ENCODE measurements at regions not wholly inside any gene's neighbourhood (a gene's known extent, or its start where the extent isn't known, plus 50 kb on each side); places are given as distances from the start of the nearest gene placed in this dataset.

DNA sequence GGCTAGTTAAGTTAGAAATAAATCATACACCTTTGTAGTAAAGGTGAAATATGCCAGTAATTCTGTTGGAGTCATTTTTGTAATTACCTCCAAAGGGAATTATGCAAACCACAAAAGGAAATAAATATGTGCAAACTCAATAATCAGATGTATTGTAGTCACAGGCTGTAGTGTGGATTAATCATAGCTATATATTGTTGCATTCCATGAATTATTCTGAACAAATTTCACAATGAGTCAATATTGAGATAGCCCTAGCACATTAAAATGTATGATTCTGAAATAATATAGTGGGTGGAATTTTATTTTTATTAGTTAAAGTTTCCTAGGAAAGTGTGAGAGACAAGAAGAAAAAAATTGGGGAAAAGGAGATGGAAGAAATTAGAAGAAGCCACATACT lies 790.5 kb upstream of the PCDH20 start:
- no peak for TF ChIP-seq CTCF (IDR thresholded peaks at IDR 0.05)
- TF ChIP-seq POLR2A (IDR thresholded peaks at IDR 0.05), result no peak
- no peak for TF ChIP-seq EP300 (IDR thresholded peaks at IDR 0.05)

Data from ovary (tissue), 3 donors.